Endothelial cell of umbilical vein (primary cell): ENCODE measurements at regions not wholly inside any gene's neighbourhood (a gene's known extent, or its start where the extent isn't known, plus 50 kb on each side); places are given as distances from the start of the nearest gene placed in this dataset.

ENCODE experiments used
- BruUV-seq: library from RNA; stranded (reverse); fragments of 400-500 nt; replicated peaks from 2 replicates; lab custom pipeline; 2021; lab: Mats Ljungman, UMichigan
- CTCF ChIA-PET: fragments of 300-600, 350-600 bp; sonication (Branson Sonifier 250); formaldehyde crosslinking; loops from one replicate; lab custom pipeline; 2021; ENCODE audit warnings: antibody characterized with exemption, inconsistent platforms; lab: Charles Lee
- POLR2A ChIA-PET: fragments of 300-600, 350-600 bp; sonication (Branson Sonifier 250); formaldehyde crosslinking; loops from one replicate; lab custom pipeline; 2021; ENCODE audit warnings: antibody characterized with exemption, inconsistent platforms; lab: Charles Lee
- DNase-seq: peaks from one replicate; pipeline ENCODE4 v3.0.0-alpha.2; 2011; ENCODE audit warnings: low read depth, low spot score
- FAIRE-seq: peaks from 2 replicates; lab custom pipeline; 2011; peaks lifted over from hg19 to GRCh38; lab: Jason Lieb, UNC
- H2AFZ ChIP-seq: 2 replicates; pipeline ENCODE4 v1.6.0; 2012; ENCODE audit warnings: low read depth, low read length, control low read depth, inconsistent platforms
- H3K27ac ChIP-seq: 2 replicates; pipeline ENCODE4 v1.5.1; 2011; ENCODE audit warnings: low read depth, mild to moderate bottlenecking, control low read depth, low read length, moderate library complexity; ENCODE audit not compliant: insufficient read depth
- H3K27me3 ChIP-seq, 2 experiments: 2 replicates each; pipeline versions ENCODE4 v1.6.0 to v1.6.1; 2011; ENCODE audit warnings: low read length in 2 of 2, mixed read lengths in 1 of 2; ENCODE audit not compliant: control insufficient read depth in 2 of 2, insufficient read depth in 2 of 2
- H3K36me3 ChIP-seq, 2 experiments: 2 replicates in 1 of 2; 3 replicates in 1 of 2; pipeline ENCODE4 v1.5.1; 2011; ENCODE audit warnings: low read length in 2 of 2, mild to moderate bottlenecking in 1 of 2, moderate library complexity in 1 of 2; ENCODE audit not compliant: control insufficient read depth in 2 of 2, insufficient read depth in 2 of 2; ENCODE audit errors: extremely low read depth in 1 of 2
- H3K4me1 ChIP-seq: 3 replicates; pipeline ENCODE4 v1.5.1; 2011; ENCODE audit warnings: mild to moderate bottlenecking, low read length; ENCODE audit not compliant: control insufficient read depth, insufficient read depth; ENCODE audit errors: extremely low read depth
- H3K4me2 ChIP-seq: 2 replicates; pipeline ENCODE4 v1.6.1; 2011; ENCODE audit warnings: low read length, control low read depth, mixed read lengths; ENCODE audit not compliant: insufficient read depth
- H3K4me3 ChIP-seq, 3 experiments: fragments of 200-600 bp in 1 of 3; sonication (generic), shearing (Covaris generic) in 1 of 3; replicated peaks in 1 of 3; 2 replicates each; pipeline ENCODE4 v1.5.1; 2011 to 2016; ENCODE audit warnings: control low read depth in 3 of 3, low read length in 3 of 3, mild to moderate bottlenecking in 2 of 3, inconsistent platforms in 1 of 3, low read depth in 1 of 3, moderate library complexity in 1 of 3; ENCODE audit not compliant: insufficient read depth in 1 of 3
- H3K79me2 ChIP-seq: 2 replicates; pipeline ENCODE4 v1.6.0; 2012; ENCODE audit warnings: low read length, inconsistent platforms; ENCODE audit not compliant: control insufficient read depth, insufficient read depth
- H3K9ac ChIP-seq: replicated peaks from 2 replicates; pipeline ENCODE3; 2011; ENCODE audit warnings: low read length, control low read depth; ENCODE audit not compliant: insufficient read depth; ENCODE audit errors: extremely low read depth
- H3K9me1 ChIP-seq: replicated peaks from 3 replicates; pipeline ENCODE4 v1.6.0; 2011; ENCODE audit warnings: mild to moderate bottlenecking, low read length; ENCODE audit not compliant: control insufficient read depth, insufficient read depth; ENCODE audit errors: extremely low read depth
- H3K9me3 ChIP-seq: replicated peaks from 2 replicates; pipeline ENCODE4 v1.5.1; 2012; ENCODE audit warnings: low read length, inconsistent platforms; ENCODE audit not compliant: control insufficient read depth, insufficient read depth
- H4K20me1 ChIP-seq: replicated peaks from 2 replicates; pipeline ENCODE3; 2011; ENCODE audit warnings: mild to moderate bottlenecking, low read length; ENCODE audit not compliant: control insufficient read depth, insufficient read depth; ENCODE audit errors: extremely low read depth
- CTCF ChIP-seq, 2 donors: IDR thresholded peaks; 1 replicate in 1 of 2; 2 replicates in 1 of 2; pipeline ENCODE4 v1.5.1; 2011; ENCODE audit warnings: low read length in 2 of 2, mild to moderate bottlenecking in 2 of 2, moderate library complexity in 2 of 2, control low read depth in 1 of 2, inconsistent platforms in 1 of 2, low read depth in 1 of 2; ENCODE audit not compliant: insufficient read depth in 1 of 2; ENCODE audit errors: extremely low read depth in 1 of 2
- EZH2 ChIP-seq: IDR thresholded peaks from 2 replicates; pipeline ENCODE4 v1.6.1; 2012; ENCODE audit warnings: borderline replicate concordance, low read depth, mild to moderate bottlenecking, moderate library complexity, low read length, inconsistent platforms; ENCODE audit not compliant: severe bottlenecking
- FOS ChIP-seq: IDR thresholded peaks from 2 replicates; pipeline ENCODE4 v1.6.1; 2011; ENCODE audit warnings: mild to moderate bottlenecking, low read length, moderate library complexity, borderline replicate concordance; ENCODE audit not compliant: insufficient read depth
- GATA2 ChIP-seq: IDR thresholded peaks from 2 replicates; pipeline ENCODE4 v1.7.0; 2011; ENCODE audit warnings: low read depth, mild to moderate bottlenecking, moderate library complexity, mixed read lengths, low read length; ENCODE audit not compliant: insufficient read length, insufficient read depth
- JUN ChIP-seq: IDR thresholded peaks from 2 replicates; pipeline ENCODE4 v1.6.1; 2011; ENCODE audit warnings: borderline replicate concordance, low read depth; ENCODE audit not compliant: insufficient read length, insufficient read depth
- MAX ChIP-seq: IDR thresholded peaks from 2 replicates; pipeline ENCODE4 v1.6.1; 2011; ENCODE audit not compliant: insufficient read depth, insufficient read length
- MYC ChIP-seq: IDR thresholded peaks from one replicate; pipeline ENCODE4 v1.6.1; 2011; ENCODE audit warnings: mild to moderate bottlenecking, low read depth, low read length
- POLR2A ChIP-seq: IDR thresholded peaks from 2 replicates; pipeline ENCODE4 v1.6.1; 2012; ENCODE audit warnings: low read depth, mild to moderate bottlenecking, control low read depth, low read length
- POLR2AphosphoS5 ChIP-seq: IDR thresholded peaks from 2 replicates; pipeline ENCODE4 v1.6.1; 2012; ENCODE audit warnings: low read depth, mild to moderate bottlenecking, control low read depth, low read length, moderate library complexity; ENCODE audit not compliant: insufficient read depth
- dilution Hi-C: fragments of 300-500 bp; cut with MboI; formaldehyde crosslinking; loops from one replicate; pipeline ENCODE4 v1.15.0; 2019; ENCODE audit warnings: low sequenced_read_pairs; ENCODE audit not compliant: extremely low pct_ligation_motif_present
- intact Hi-C: fragments of 100-400 bp; cut with micrococcal nuclease; formaldehyde crosslinking; loops from one replicate; pipeline ENCODE4 v1.10.0; 2022

- H3K4me3 ChIP-seq, result no peak overlapping the region
- H3K9me3 ChIP-seq, result peaks cover 14% of the 10 kb centered on the region
- no peaks in the 10 kb centered on the region for H4K20me1 ChIP-seq
- CTCF ChIA-PET, result no interaction called here
- FAIRE-seq, result no peak
- no peak for DNase-seq
- no peak overlapping the region for H3K9ac ChIP-seq
- dilution Hi-C loops (no loop called here), intact Hi-C loops (no loop called here)
- POLR2A ChIA-PET, result no interaction called here
- TF ChIP-seq CTCF (IDR thresholded peaks at IDR 0.05; ENCODE audit: extremely low read depth in 1 of 2, insufficient read depth in 1 of 2, low read depth in 1 of 2, low read length in 2 of 2) (no peak), POLR2A (no peak), MYC (no peak), FOS (no peak), MAX (no peak), JUN (no peak), GATA2 (no peak), POLR2AphosphoS5 (no peak), EZH2 (no peak)
- BruUV-seq, result no TSS peak
- H3K27me3 ChIP-seq, result no peaks in the 10 kb centered on the region
- no peaks in the 10 kb centered on the region for H3K9me1 ChIP-seq
- H3K36me3 ChIP-seq, result no peaks in the 10 kb centered on the region
- no peak overlapping the region for H2AFZ ChIP-seq
- no peak overlapping the region for H3K4me2 ChIP-seq
- H3K4me1 ChIP-seq, result no peaks in the 10 kb centered on the region
- no peaks in the 10 kb centered on the region for H3K79me2 ChIP-seq
- no peak overlapping the region for H3K27ac ChIP-seq
Observed at GRCh38 chr18:78739882-78740677, 239.5 kb upstream of the SALL3 start.
